ENCODE measurements at regions not wholly inside any gene's neighbourhood (a gene's known extent, or its start where the extent isn't known, plus 50 kb on each side); places are given as distances from the start of the nearest gene placed in this dataset.

DNA sequence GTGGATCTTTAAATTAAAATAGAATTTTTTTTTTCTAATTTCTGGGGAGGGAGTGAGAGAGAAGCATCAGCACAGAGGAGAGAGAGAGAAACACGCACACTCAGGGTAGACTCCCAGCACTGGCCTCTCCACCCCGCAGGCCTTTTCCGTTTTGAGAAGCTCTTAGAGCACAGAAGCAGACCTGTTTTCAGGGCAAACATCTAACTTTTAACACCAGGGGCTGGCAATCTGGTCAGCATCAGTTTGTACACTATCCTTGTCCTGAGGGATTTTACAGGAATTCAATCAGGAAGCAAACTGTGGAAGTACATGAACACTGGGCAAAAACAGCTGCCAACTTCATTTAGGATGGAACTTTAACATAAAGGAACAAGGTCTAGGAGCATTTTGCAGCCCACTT, 117.9 kb upstream of the ESRRG start:
- no peak for DNase-seq (ENCODE audit: low spot score)
- Histone ChIP-seq H3K4me1 (ENCODE audit: control insufficient read depth in 4 of 4, insufficient read depth in 4 of 4, low read length in 3 of 4) (no peaks in the 10 kb centered on the region), H3K9me3 (ENCODE audit: control insufficient read depth in 4 of 4, low read length in 3 of 4) (no peaks in the 10 kb centered on the region), H3K27me3 (ENCODE audit: control insufficient read depth in 4 of 4, insufficient read depth in 4 of 4, low read length in 3 of 4) (no peaks in the 10 kb centered on the region), H3K36me3 (ENCODE audit: control insufficient read depth in 4 of 4, insufficient read depth in 3 of 4, low read depth in 1 of 4, low read length in 3 of 4) (no peaks in the 10 kb centered on the region), H3K4me3 (ENCODE audit: low read depth in 1 of 3, low read length in 3 of 3) (no peak overlapping the region), H3K9ac (ENCODE audit: low read depth in 1 of 2, low read length in 2 of 2) (no peak overlapping the region), H3K27ac (ENCODE audit: low read depth in 1 of 2, low read length in 2 of 2) (no peak overlapping the region)
- 77% methylated on average over 3 of the region's 3 CpGs for WGBS
- TF ChIP-seq, protein P1, sequence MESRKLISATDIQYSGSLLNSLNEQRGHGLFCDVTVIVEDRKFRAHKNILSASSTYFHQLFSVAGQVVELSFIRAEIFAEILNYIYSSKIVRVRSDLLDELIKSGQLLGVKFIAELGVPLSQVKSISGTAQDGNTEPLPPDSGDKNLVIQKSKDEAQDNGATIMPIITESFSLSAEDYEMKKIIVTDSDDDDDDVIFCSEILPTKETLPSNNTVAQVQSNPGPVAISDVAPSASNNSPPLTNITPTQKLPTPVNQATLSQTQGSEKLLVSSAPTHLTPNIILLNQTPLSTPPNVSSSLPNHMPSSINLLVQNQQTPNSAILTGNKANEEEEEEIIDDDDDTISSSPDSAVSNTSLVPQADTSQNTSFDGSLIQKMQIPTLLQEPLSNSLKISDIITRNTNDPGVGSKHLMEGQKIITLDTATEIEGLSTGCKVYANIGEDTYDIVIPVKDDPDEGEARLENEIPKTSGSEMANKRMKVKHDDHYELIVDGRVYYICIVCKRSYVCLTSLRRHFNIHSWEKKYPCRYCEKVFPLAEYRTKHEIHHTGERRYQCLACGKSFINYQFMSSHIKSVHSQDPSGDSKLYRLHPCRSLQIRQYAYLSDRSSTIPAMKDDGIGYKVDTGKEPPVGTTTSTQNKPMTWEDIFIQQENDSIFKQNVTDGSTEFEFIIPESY (IDR thresholded peaks at IDR 0.05) = no peak
- no peak for TF ChIP-seq HNF4A (conservative IDR thresholded peaks at IDR 0.05)

DNA sequence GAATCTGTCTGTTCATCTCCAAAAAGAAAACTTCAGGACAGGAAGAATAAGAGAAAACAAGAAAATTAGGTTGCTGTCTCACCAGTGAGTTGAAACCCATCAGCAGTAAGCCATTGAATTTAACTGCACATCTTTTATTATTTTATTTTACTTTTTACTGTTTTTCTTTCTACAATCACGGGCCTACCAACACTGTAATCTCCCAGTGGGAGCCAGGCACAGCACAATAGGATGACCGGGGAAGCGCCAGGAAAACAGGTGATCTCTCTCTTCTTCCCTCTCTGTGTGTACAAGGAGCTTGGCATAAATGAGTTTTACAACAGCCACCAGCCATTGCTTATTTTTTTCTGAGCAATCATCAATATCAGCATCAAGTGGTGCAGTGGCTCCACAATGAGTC, 113.1 kb upstream of the ESRRG start:
- no peaks in the 10 kb centered on the region for H3K36me3 ChIP-seq (ENCODE audit: control insufficient read depth in 4 of 4, insufficient read depth in 3 of 4, low read depth in 1 of 4, low read length in 3 of 4)
- H3K4me1 ChIP-seq (ENCODE audit: control insufficient read depth in 4 of 4, insufficient read depth in 4 of 4, low read length in 3 of 4) = no peaks in the 10 kb centered on the region
- H3K27ac ChIP-seq (ENCODE audit: low read depth in 1 of 2, low read length in 2 of 2) = no peak overlapping the region
- H3K9me3 ChIP-seq (ENCODE audit: control insufficient read depth in 4 of 4, low read length in 3 of 4) = no peaks in the 10 kb centered on the region
- no peak for TF ChIP-seq HNF4G (IDR thresholded peaks at IDR 0.05)
- TF ChIP-seq FOXA2 (IDR thresholded peaks at IDR 0.05) = no peak
- no peak for TF ChIP-seq GABPA (IDR thresholded peaks at IDR 0.05 in 1 of 2, conservative IDR thresholded peaks at IDR 0.05 in 1 of 2)
- TF ChIP-seq HNF4A (conservative IDR thresholded peaks at IDR 0.05) = no peak
- TF ChIP-seq ATF3 (IDR thresholded peaks at IDR 0.05) = no peak
- TF ChIP-seq FOXA1 (IDR thresholded peaks at IDR 0.05) = no peak
- TF ChIP-seq RAD21 (IDR thresholded peaks at IDR 0.05) = no peak
- no peak for TF ChIP-seq NR2F2 (IDR thresholded peaks at IDR 0.05)
- no peak for TF ChIP-seq RXRA (IDR thresholded peaks at IDR 0.05)
- TF ChIP-seq, protein P1 (IDR thresholded peaks at IDR 0.05) = no peak
- no peak for TF ChIP-seq JUND (IDR thresholded peaks at IDR 0.05)
- TF ChIP-seq REST (IDR thresholded peaks at IDR 0.05) = no peak
- TF ChIP-seq MAX (IDR thresholded peaks at IDR 0.05) = no peak
- TF ChIP-seq YY1 (IDR thresholded peaks at IDR 0.05) = no peak
- no peak for TF ChIP-seq EGR1 (IDR thresholded peaks at IDR 0.05; ENCODE audit: low read depth in 2 of 2)
- TF ChIP-seq TAF1 (conservative IDR thresholded peaks at IDR 0.05) = no peak
- 62% methylated on average over 3 of the region's 3 CpGs for WGBS
- no peak overlapping the region for H3K9ac ChIP-seq (ENCODE audit: low read depth in 1 of 2, low read length in 2 of 2)
- DNase-seq (ENCODE audit: low spot score) = no peak
- no peak overlapping the region for H3K4me3 ChIP-seq (ENCODE audit: low read depth in 1 of 3, low read length in 3 of 3)
- H3K27me3 ChIP-seq (ENCODE audit: control insufficient read depth in 4 of 4, insufficient read depth in 4 of 4, low read length in 3 of 4) = no peaks in the 10 kb centered on the region
